K562 (cell line): ENCODE measurements at regions not wholly inside any gene's neighbourhood (a gene's known extent, or its start where the extent isn't known, plus 50 kb on each side); places are given as distances from the start of the nearest gene placed in this dataset.

Source experiments
- ATF1 ChIP-seq, 2 experiments: fragments of 450-650 bp in 1 of 2; IDR thresholded peaks; 2 replicates each; pipeline ENCODE4 v1.6.1; 2016; ENCODE audit warnings: missing compliant biosample characterization in 1 of 2, missing genetic modification characterization in 1 of 2
- EGR1 ChIP-seq: fragments of 450-650 bp; conservative IDR thresholded peaks from 2 replicates; pipeline ENCODE4 v1.6.1; 2017; ENCODE audit warnings: mild to moderate bottlenecking
- GABPA ChIP-seq: fragments of 200-800 bp; sonication (Bioruptor generic); conservative IDR thresholded peaks from 2 replicates; pipeline ENCODE4 v1.6.1; 2016; ENCODE audit warnings: low read depth, missing genetic modification characterization, missing compliant biosample characterization
- HCFC1 ChIP-seq: IDR thresholded peaks from 2 replicates; pipeline ENCODE4 v1.6.1; 2012; ENCODE audit warnings: low read depth, low read length, improper control_type of control experiment
- HMG20B ChIP-seq: fragments of 250-450 bp; sonication (Bioruptor Pico); IDR thresholded peaks from 2 replicates; pipeline ENCODE4 v1.5.0; 2021; ENCODE audit warnings: mild to moderate bottlenecking
- POU5F1 ChIP-seq: fragments of 150-350 bp; IDR thresholded peaks from 2 replicates; pipeline ENCODE4 v1.6.1; 2014; ENCODE audit warnings: borderline replicate concordance, low read length, low read depth, mild to moderate bottlenecking; ENCODE audit not compliant: partially characterized antibody
- RAD21 ChIP-seq, 2 experiments: fragments of 250-450 bp in 1 of 2; fragments of 450-650 bp in 1 of 2; sonication (Bioruptor Pico) in 1 of 2; formaldehyde crosslinking in 1 of 2; IDR thresholded peaks in 1 of 2; conservative IDR thresholded peaks in 1 of 2; 2 replicates each; pipeline versions ENCODE4 v1.4.0 to v1.8.0; 2020 to 2022; ENCODE audit warnings: mild to moderate bottlenecking in 2 of 2, moderate library complexity in 1 of 2
- SAFB2 ChIP-seq: fragments of 200-400 bp; formaldehyde crosslinking; IDR thresholded peaks from 2 replicates; pipeline ENCODE4 v1.6.1; 2018; ENCODE audit warnings: borderline replicate concordance, low read length, low read depth, moderate library complexity; ENCODE audit not compliant: severe bottlenecking
- SP1 ChIP-seq: sonication (generic); formaldehyde crosslinking; IDR thresholded peaks from 2 replicates; pipeline ENCODE4 v1.8.1; 2022; ENCODE audit warnings: mild to moderate bottlenecking, missing genetic modification reagents
- YY1 ChIP-seq, 3 experiments: IDR thresholded peaks; 2 replicates each; pipeline ENCODE4 v1.6.1; 2011; ENCODE audit warnings: low read length in 2 of 3, mild to moderate bottlenecking in 2 of 3, moderate library complexity in 2 of 3, borderline replicate concordance in 1 of 3, control low read depth in 1 of 3, low read depth in 1 of 3; ENCODE audit not compliant: insufficient read depth in 3 of 3, insufficient replicate concordance in 2 of 3, control insufficient read depth in 1 of 3, insufficient read length in 1 of 3; ENCODE audit errors: extremely low read depth in 1 of 3
- ZNF384 ChIP-seq: IDR thresholded peaks from 2 replicates; pipeline ENCODE4 v1.6.1; 2012; ENCODE audit warnings: low read depth, low read length, improper control_type of control experiment
- TF ChIP-seq, protein P1 (sequence below), 3 experiments: IDR thresholded peaks in 2 of 3; conservative IDR thresholded peaks in 1 of 3; 2 replicates each; pipeline ENCODE4 v1.5.1; 2011 to 2012; ENCODE audit warnings: low read length in 3 of 3, mild to moderate bottlenecking in 3 of 3, control low read depth in 2 of 3, improper control_type of control experiment in 1 of 3, inconsistent platforms in 1 of 3, low read depth in 1 of 3, mixed read lengths in 1 of 3, moderate library complexity in 1 of 3; ENCODE audit not compliant: insufficient read depth in 2 of 3
- TF ChIP-seq, protein P2 (sequence below): sonication (generic); formaldehyde crosslinking; IDR thresholded peaks from 2 replicates; pipeline ENCODE4 v1.5.0; 2020; ENCODE audit warnings: missing genetic modification reagents
- TF ChIP-seq, protein P3 (sequence below), 2 experiments: fragments of 450-650 bp in 1 of 2; sonication (generic) in 1 of 2; formaldehyde crosslinking in 1 of 2; IDR thresholded peaks in 1 of 2; conservative IDR thresholded peaks in 1 of 2; 2 replicates each; pipeline versions ENCODE4 v1.6.1 to v1.8.1; 2016 to 2023; ENCODE audit warnings: mild to moderate bottlenecking in 2 of 2, moderate library complexity in 2 of 2, inconsistent platforms in 1 of 2, missing genetic modification reagents in 1 of 2

DNA sequence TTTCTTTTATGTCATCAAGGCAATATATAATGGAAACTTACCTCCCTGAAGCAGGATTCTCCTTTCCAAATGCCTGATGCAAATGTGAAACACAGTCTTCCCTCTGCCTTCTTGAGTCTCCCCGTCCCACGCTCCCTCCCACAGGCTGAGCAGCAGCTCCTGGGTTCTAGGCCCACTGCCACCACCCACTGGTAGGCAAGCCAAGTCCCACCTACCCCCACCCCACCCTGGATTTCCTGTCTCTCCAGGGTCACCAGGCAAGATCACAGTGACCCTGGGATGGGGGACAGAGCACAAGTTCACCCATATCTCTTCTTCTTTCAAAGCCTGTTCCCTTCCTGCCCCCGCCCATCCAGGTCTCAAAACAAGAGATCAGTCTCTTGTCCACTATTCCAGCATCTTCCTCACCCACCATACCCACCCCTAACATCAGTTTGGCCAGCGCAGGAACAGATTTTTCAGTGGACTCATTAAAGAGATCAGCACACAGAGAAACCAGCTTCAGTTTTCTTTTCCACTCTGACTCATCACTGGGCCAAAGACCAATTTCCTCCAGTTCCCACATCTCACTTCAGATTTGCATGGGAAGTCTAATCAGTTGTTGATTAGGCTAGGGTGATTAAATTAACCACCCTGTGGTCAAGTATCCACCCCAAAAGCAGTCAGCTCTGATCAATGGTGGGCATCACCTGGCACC is 151.5 kb downstream of the ACTL7B start:
- TF ChIP-seq POU5F1 (no peak), GABPA (tag) (no peak), RAD21 (CRISPR knock-in tag; conservative IDR thresholded peaks at IDR 0.05 in 1 of 2, IDR thresholded peaks at IDR 0.05 in 1 of 2) (no peak), SP1 (no peak), ZNF384 (no peak), YY1 (IDR thresholded peaks at IDR 0.05; ENCODE audit: borderline replicate concordance in 1 of 3, control insufficient read depth in 1 of 3, extremely low read depth in 1 of 3, insufficient read depth in 3 of 3, insufficient read length in 1 of 3, insufficient replicate concordance in 2 of 3, low read depth in 1 of 3, low read length in 2 of 3) (no peak), HMG20B (CRISPR knock-in tag) (no peak), ATF1 (CRISPR knock-in tag; IDR thresholded peaks at IDR 0.05) (no peak), ATF1 (tag; IDR thresholded peaks at IDR 0.05) (no peak), HCFC1 (no peak), SAFB2 (no peak), EGR1 (no peak)
- TF ChIP-seq, protein P1, sequence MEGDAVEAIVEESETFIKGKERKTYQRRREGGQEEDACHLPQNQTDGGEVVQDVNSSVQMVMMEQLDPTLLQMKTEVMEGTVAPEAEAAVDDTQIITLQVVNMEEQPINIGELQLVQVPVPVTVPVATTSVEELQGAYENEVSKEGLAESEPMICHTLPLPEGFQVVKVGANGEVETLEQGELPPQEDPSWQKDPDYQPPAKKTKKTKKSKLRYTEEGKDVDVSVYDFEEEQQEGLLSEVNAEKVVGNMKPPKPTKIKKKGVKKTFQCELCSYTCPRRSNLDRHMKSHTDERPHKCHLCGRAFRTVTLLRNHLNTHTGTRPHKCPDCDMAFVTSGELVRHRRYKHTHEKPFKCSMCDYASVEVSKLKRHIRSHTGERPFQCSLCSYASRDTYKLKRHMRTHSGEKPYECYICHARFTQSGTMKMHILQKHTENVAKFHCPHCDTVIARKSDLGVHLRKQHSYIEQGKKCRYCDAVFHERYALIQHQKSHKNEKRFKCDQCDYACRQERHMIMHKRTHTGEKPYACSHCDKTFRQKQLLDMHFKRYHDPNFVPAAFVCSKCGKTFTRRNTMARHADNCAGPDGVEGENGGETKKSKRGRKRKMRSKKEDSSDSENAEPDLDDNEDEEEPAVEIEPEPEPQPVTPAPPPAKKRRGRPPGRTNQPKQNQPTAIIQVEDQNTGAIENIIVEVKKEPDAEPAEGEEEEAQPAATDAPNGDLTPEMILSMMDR (IDR thresholded peaks at IDR 0.05 in 2 of 3, conservative IDR thresholded peaks at IDR 0.05 in 1 of 3; ENCODE audit: insufficient read depth in 2 of 3, low read depth in 1 of 3, low read length in 3 of 3) = no peak
- TF ChIP-seq, protein P2, sequence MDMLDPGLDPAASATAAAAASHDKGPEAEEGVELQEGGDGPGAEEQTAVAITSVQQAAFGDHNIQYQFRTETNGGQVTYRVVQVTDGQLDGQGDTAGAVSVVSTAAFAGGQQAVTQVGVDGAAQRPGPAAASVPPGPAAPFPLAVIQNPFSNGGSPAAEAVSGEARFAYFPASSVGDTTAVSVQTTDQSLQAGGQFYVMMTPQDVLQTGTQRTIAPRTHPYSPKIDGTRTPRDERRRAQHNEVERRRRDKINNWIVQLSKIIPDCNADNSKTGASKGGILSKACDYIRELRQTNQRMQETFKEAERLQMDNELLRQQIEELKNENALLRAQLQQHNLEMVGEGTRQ (CRISPR knock-in tag) = no peak
- TF ChIP-seq, protein P3, sequence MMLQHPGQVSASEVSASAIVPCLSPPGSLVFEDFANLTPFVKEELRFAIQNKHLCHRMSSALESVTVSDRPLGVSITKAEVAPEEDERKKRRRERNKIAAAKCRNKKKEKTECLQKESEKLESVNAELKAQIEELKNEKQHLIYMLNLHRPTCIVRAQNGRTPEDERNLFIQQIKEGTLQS (IDR thresholded peaks at IDR 0.05) = no peak
- TF ChIP-seq, protein P3 (CRISPR knock-in tag; conservative IDR thresholded peaks at IDR 0.05) = no peak
